ENCODE measurements at regions not wholly inside any gene's neighbourhood (a gene's known extent, or its start where the extent isn't known, plus 50 kb on each side); places are given as distances from the start of the nearest gene placed in this dataset.

GRCh38 chr6:169991031-169991390 lies 239.6 kb downstream of the ERMARD start:
- Histone ChIP-seq H3K27ac (peak overlapping the region in 2 of 11 experiments; percentile 67 to 77; a peak in 4 of 22 replicates), H3K4me3 (no peak overlapping the region), H3K36me3 (no peaks in the 10 kb centered on the region), H3K9me3 (replicated peaks in 1 of 11) (no peaks in the 10 kb centered on the region), H3K27me3 (no peaks in the 10 kb centered on the region), H4K20me1 (no peaks in the 10 kb centered on the region; a peak in 1 of 22 replicates), H3K4me2 (peak overlapping the region in 10 of 11 experiments; percentile 58 to 85 (median 71); a peak in 16 of 22 replicates), H3K4me1 (peaks cover 36 to 73% (median 51%) of the 10 kb centered on the region in 10 experiments), H3K9ac (peak overlapping the region in 1 of 11 experiments; percentile 31; a peak in 2 of 22 replicates)
- no peak for TF ChIP-seq Cebpa-rat (IDR thresholded peaks at IDR 0.05)

GRCh38 chr6:169990095-169991030 lies 238.9 kb downstream of the ERMARD start:
- H3K4me2 ChIP-seq: peak overlapping the region; percentile 41 to 85 (median 68)
- H3K9me3 ChIP-seq (replicated peaks in 1 of 11): no peaks in the 10 kb centered on the region
- H4K20me1 ChIP-seq: no peaks in the 10 kb centered on the region; a peak in 1 of 22 replicates
- H3K4me1 ChIP-seq: peaks cover 36 to 67% (median 52%) of the 10 kb centered on the region in 10 experiments
- H3K9ac ChIP-seq: peak overlapping the region in 1 of 11 experiments; percentile 31; a peak in 2 of 22 replicates
- peak overlapping the region in 3 of 11 experiments; percentile 45 to 77 (median 67); a peak in 6 of 22 replicates for H3K27ac ChIP-seq
- no peaks in the 10 kb centered on the region for H3K27me3 ChIP-seq
- no peaks in the 10 kb centered on the region for H3K36me3 ChIP-seq
- H3K4me3 ChIP-seq: no peak overlapping the region
- TF ChIP-seq Cebpa-rat (IDR thresholded peaks at IDR 0.05): no peak

DNA sequence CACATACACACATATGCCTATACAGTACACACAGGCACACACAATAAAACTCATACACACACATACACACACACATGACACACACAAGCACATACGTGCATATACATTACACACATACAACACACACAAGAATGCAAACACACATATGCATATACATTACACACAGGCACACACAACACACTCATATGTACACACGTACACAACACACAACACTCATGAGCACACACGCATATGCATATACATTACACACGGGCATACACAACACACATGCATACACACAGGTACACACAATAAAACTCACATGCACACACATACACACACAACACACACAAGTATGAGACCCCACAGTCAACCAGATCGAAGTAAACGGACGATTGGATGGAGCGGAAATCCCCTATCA lies 238.2 kb downstream of the ERMARD start:
- no peaks in the 10 kb centered on the region for H3K36me3 ChIP-seq
- no peaks in the 10 kb centered on the region for H3K9me3 ChIP-seq (replicated peaks in 1 of 11)
- H3K27ac ChIP-seq: peak overlapping the region in 2 of 11 experiments; percentile 67 to 68; a peak in 2 of 22 replicates
- H4K20me1 ChIP-seq: no peaks in the 10 kb centered on the region; a peak in 1 of 22 replicates
- peak overlapping the region in 1 of 11 experiments; percentile 11; a peak in 1 of 22 replicates for H3K9ac ChIP-seq
- no peak for TF ChIP-seq Cebpa-rat (IDR thresholded peaks at IDR 0.05)
- no peak overlapping the region for H3K4me3 ChIP-seq
- no peaks in the 10 kb centered on the region for H3K27me3 ChIP-seq
- H3K4me2 ChIP-seq: peak overlapping the region; percentile 41 to 85 (median 68)
- peaks cover 36 to 61% (median 52%) of the 10 kb centered on the region in 10 experiments for H3K4me1 ChIP-seq

DNA sequence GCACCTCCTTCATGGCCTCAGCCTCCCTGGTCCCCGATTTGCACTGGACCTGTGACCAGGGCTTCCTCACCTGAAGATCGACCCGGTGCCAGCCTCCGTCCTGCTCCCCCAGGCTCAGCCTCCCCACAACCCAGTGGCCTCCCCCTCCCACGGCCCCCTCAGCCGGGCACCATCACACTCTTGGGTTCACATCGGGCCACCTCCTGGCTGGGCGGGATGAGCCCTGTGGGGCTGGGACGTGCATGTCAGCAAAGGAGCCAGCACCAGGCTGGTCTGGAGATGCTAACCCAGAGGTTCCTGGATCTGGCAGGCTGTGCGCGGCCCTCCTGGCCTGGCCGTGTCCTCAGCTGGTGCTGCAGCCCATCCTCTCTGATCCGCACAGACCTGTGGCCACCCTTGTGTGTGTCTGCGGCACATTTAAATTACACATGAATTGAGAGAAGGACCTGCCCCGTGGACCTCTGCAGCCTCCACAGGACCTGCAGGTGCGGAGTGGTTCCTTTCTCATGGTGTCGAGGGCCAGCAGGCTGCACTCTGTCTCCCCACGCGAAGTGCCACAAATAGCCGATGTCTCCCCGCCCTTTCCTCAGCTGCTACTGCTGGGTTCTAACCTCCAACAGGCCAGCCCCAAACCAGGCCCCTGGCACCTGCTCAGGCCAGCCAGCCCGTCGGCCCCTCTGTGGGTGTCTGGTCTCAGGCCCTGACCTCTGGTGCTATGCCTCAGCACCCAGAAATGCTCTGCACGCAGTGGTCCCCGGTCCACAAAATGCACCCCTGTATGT lies 237.5 kb downstream of the ERMARD start:
- H3K27me3 ChIP-seq: no peaks in the 10 kb centered on the region
- peak overlapping the region; percentile 41 to 85 (median 68) for H3K4me2 ChIP-seq
- no peak for TF ChIP-seq Cebpa-rat (IDR thresholded peaks at IDR 0.05)
- H3K27ac ChIP-seq: peak overlapping the region in 2 of 11 experiments; percentile 67 to 68; a peak in 2 of 22 replicates
- peaks cover 36 to 60% (median 49%) of the 10 kb centered on the region in 10 experiments for H3K4me1 ChIP-seq
- H3K9me3 ChIP-seq (replicated peaks in 1 of 11): no peaks in the 10 kb centered on the region
- no peaks in the 10 kb centered on the region; a peak in 1 of 22 replicates for H4K20me1 ChIP-seq
- H3K36me3 ChIP-seq: no peaks in the 10 kb centered on the region
- no peak overlapping the region for H3K4me3 ChIP-seq
- no peak overlapping the region; a peak in 1 of 22 replicates for H3K9ac ChIP-seq

- H3K27me3 ChIP-seq: no peaks in the 10 kb centered on the region
- TF ChIP-seq Cebpa-rat (IDR thresholded peaks at IDR 0.05): no peak
- H3K9me3 ChIP-seq (replicated peaks in 1 of 11): no peaks in the 10 kb centered on the region
- H3K4me1 ChIP-seq: peaks cover 25 to 48% (median 34%) of the 10 kb centered on the region in 10 experiments
- no peak overlapping the region for H3K27ac ChIP-seq
- H3K4me2 ChIP-seq: no peak overlapping the region
- no peaks in the 10 kb centered on the region; a peak in 1 of 22 replicates for H4K20me1 ChIP-seq
- H3K36me3 ChIP-seq: no peaks in the 10 kb centered on the region
- no peak overlapping the region for H3K4me3 ChIP-seq
- H3K9ac ChIP-seq: no peak overlapping the region
Observed at GRCh38 chr6:169986848-169987498, 235.6 kb downstream of the ERMARD start.

DNA sequence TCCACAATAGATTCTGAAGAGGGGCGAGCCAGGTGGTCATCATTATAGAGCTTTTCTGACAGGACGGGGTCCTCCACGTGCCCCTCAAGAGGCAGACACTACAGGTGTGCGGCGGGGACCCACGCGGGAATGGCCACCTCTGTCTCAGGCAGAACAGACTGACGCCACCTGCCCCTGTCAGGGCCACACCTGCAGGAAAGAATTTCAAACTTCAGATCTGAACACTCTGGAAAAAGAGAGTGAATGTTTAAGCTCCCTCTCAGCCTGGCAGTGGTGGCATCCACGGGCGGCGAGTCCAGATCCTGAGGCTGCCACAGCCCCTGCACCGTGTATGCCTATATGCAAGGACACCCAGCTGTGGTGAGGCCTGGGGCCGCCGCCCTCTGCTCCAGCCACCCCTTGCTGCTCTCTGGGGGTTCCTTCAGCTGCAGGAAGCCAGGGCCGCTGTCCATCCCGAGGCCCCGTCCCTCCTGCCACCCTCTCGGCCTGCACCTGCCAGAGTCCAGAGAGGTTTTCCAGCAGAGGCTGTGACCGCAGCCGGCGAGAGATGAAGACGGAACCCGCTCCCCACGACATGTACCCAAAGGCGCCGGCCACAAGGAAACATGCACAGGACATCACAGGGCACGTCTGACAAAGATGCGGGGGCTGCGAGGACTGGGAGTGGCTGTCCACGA lies 234.9 kb downstream of the ERMARD start:
- H4K20me1 ChIP-seq: no peaks in the 10 kb centered on the region; a peak in 1 of 22 replicates
- H3K4me1 ChIP-seq: peaks cover 25 to 45% (median 29%) of the 10 kb centered on the region in 10 experiments
- H3K9me3 ChIP-seq (replicated peaks in 1 of 11): no peaks in the 10 kb centered on the region
- H3K4me3 ChIP-seq: no peak overlapping the region
- H3K36me3 ChIP-seq: no peaks in the 10 kb centered on the region
- no peak for TF ChIP-seq Cebpa-rat (IDR thresholded peaks at IDR 0.05)
- H3K9ac ChIP-seq: no peak overlapping the region
- no peak overlapping the region for H3K4me2 ChIP-seq
- H3K27me3 ChIP-seq: no peaks in the 10 kb centered on the region
- no peak overlapping the region for H3K27ac ChIP-seq

GRCh38 chr6:169985121-169986015 lies 233.9 kb downstream of the ERMARD start:
- Histone ChIP-seq H3K27ac (no peak overlapping the region), H3K36me3 (no peaks in the 10 kb centered on the region), H3K4me3 (no peak overlapping the region), H3K4me1 (peaks cover 17 to 42% (median 24%) of the 10 kb centered on the region in 10 experiments), H3K9ac (no peak overlapping the region), H3K9me3 (replicated peaks in 1 of 11) (no peaks in the 10 kb centered on the region), H3K4me2 (no peak overlapping the region), H3K27me3 (no peaks in the 10 kb centered on the region), H4K20me1 (no peaks in the 10 kb centered on the region)
- no peak for TF ChIP-seq Cebpa-rat (IDR thresholded peaks at IDR 0.05)
